Adrenal gland (tissue), 5 donors: ENCODE measurements at regions not wholly inside any gene's neighbourhood (a gene's known extent, or its start where the extent isn't known, plus 50 kb on each side); places are given as distances from the start of the nearest gene placed in this dataset.

Experiments used
- POLR2A ChIP-seq, 2 donors: fragments of 450-650 bp; IDR thresholded peaks; one replicate each; pipeline ENCODE4 v1.6.1; 2017; ENCODE audit warnings: antibody characterized with exemption in 2 of 2, mild to moderate bottlenecking in 2 of 2, moderate library complexity in 1 of 2
- TF ChIP-seq, protein P1 (sequence below), 6 experiments: fragments of 450-650 bp in 4 of 6; fragments of 200-600 bp in 2 of 6; sonication (generic) in 1 of 6; IDR thresholded peaks; 1 replicate in 5 of 6; 2 replicates in 1 of 6; pipeline versions ENCODE4 v1.5.1 to v1.8.0; 2016 to 2021; ENCODE audit warnings: antibody characterized with exemption in 6 of 6, mild to moderate bottlenecking in 2 of 6, moderate library complexity in 1 of 6
- donor health status: DM: no; HTN: no; CAD: no.

DNA sequence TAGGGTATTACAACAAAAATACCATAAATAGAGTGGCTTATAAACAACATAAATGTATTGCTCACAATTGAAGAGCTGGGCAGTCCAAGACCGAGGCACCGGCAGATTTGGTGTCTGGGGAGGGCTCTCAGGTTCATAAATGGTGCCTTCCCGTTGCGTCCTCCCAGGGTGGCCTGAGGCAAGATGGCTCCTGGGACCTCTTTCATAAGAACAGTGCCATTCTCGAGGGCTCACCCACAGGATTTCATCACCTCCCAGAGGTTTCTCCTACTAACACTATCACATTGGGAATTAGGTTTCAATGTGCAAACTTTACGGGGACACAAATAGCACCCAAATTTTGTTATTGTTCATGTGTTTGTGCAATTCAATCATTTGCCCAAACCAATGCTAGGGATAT is 793.5 kb upstream of the HS6ST1 start:
- TF ChIP-seq, protein P1, sequence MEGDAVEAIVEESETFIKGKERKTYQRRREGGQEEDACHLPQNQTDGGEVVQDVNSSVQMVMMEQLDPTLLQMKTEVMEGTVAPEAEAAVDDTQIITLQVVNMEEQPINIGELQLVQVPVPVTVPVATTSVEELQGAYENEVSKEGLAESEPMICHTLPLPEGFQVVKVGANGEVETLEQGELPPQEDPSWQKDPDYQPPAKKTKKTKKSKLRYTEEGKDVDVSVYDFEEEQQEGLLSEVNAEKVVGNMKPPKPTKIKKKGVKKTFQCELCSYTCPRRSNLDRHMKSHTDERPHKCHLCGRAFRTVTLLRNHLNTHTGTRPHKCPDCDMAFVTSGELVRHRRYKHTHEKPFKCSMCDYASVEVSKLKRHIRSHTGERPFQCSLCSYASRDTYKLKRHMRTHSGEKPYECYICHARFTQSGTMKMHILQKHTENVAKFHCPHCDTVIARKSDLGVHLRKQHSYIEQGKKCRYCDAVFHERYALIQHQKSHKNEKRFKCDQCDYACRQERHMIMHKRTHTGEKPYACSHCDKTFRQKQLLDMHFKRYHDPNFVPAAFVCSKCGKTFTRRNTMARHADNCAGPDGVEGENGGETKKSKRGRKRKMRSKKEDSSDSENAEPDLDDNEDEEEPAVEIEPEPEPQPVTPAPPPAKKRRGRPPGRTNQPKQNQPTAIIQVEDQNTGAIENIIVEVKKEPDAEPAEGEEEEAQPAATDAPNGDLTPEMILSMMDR (IDR thresholded peaks at IDR 0.05) = no peak
- no peak for TF ChIP-seq POLR2A (IDR thresholded peaks at IDR 0.05)
